Stimulated activated CD4-positive, alpha-beta T cell treated with anti-CD3 and anti-CD28 coated beads, Interleukin-4, amount 100 ng/mL, for 24 hours (primary cell): ENCODE measurements at regions not wholly inside any gene's neighbourhood (a gene's known extent, or its start where the extent isn't known, plus 50 kb on each side); places are given as distances from the start of the nearest gene placed in this dataset.
"Not testable (repeated sequence)": the region's sequence is repeated elsewhere in the genome, so short reads cannot be mapped to it uniquely, and the experiment has no call there.

Source experiments
- DNase-seq: peaks from one replicate; pipeline ENCODE4 v3.0.0-alpha.2; 2020

- not testable (repeated sequence) for DNase-seq
These were observed 53.1 kb downstream of the HSFY1 start for GRCh38 chrY:18599606-18600005.

DNA sequence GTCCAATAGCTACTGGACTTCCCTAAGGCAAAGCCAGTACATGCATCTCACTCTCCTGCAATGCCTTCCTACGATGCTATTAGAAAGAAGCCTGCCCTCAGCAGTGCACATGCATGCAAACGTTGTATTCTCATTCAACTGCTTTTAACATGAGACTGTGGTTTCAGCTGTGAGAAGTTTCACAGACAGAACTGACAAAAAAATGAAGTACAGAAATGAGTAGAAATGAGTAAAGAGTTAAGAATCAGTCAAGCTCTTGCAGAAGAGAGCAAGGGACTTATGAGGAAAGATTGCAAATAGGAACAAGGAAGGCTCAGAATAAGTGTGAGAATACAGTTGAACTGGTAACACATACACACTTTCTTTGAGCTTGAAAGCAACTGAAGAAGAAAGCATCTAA lies 54.8 kb downstream of the HSFY1 start:
- DNase-seq, result not testable (repeated sequence)

- DNase-seq, result not testable (repeated sequence)
These were observed 59.7 kb downstream of the HSFY1 start for GRCh38 chrY:18606251-18606650.

GRCh38 chrY:18608205-18608604 lies 61.7 kb downstream of the HSFY1 start:
- not testable (repeated sequence) for DNase-seq

DNA sequence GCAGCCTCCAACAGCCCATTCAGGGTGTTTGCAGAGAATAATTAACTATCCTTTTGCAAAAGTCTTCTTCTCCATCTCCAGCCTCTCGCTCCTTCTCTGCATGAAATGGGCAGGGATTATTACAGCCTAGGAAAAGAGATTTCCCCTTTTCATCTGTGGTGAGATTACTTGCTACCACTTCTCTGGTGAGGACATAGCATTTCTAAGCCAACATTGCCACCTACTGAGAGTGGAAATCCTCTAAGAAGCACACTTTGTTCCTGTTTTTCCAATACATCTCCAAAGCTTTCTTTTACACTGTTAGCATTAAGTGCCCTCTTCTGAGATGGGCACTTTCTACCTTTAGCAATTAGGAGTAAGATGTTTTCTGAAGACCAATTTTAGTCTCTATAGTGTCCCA lies 69.3 kb downstream of the HSFY1 start:
- DNase-seq, result not testable (repeated sequence)

DNA sequence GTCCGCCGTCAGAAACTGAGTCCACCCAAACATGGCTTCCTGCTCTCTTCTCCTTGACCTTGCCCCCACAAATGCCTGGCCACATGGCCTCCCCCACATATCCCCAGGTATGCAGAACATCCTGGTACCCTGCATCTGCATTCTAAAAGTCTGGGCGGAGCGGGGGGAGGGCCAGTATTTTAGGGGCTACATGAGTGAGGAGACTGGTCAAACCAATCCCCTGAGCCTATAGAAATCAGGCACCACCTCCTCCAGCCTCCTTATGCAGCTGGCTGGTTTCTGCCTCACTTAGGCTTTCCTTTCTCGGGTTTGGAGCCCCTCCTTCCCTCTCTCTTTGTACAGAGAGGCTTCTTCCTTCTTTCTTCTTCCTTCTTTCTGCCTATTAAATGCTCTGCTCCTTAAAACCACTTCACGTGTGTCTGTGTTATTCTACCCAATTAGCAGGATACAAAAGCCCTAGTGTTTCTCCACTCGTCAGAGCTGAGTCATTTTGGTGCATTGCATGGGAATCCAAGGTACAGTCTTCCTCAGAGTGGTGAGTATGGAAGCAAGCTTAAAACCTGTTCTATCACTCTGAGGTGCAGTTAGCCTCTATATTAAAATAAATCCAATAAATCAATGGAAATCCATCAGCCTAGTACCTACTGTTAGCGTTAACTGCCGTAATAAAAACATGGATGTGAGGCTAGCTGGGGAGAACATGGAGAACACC lies 83.4 kb downstream of the HSFY1 start:
- not testable (repeated sequence) for DNase-seq

- DNase-seq, result not testable (repeated sequence)
These were observed 84.1 kb downstream of the HSFY1 start for GRCh38 chrY:18630571-18630970.

- not testable (repeated sequence) for DNase-seq
These were observed 85.1 kb downstream of the HSFY1 start for GRCh38 chrY:18631610-18632009.

DNA sequence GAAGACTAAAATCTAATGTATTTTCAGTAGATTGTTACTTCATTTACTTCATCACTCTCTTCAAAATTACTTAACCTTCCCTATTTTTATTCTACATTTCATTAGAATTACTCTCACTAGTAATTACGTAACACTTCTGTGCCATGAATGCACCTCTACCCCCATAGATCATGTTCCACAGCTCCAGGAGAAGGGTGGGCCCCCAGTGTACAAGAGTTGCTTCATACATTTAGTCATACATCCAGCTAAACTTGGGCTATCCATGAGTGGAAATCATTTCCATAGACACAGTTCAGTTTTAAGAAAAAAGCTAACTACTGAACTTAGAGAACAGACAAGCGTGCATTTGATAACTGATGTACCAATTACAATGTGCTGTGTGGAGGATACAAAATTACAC lies 104.2 kb downstream of the HSFY1 start:
- no peak for DNase-seq

DNA sequence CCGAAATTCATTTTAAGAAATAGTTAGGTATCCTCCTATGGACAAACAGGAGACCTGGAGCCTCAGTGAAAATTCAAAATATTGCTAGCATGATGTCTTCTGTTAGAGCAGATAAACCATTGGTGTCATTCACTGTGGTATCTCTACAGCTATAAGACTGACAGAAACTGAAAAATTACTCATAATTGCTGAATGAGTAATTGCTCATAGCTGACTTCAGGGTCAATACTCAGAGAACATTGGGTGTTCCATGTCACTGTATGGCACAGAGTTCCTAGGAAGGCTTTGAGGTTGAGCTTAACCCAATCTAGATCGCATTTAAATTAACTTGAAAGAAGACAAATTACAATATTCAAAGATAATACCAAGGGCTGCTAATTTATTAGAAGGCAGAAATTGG lies 109.0 kb downstream of the HSFY2 start:
- no peak for DNase-seq

- peak; percentile 3 for DNase-seq
These were observed 103.7 kb downstream of the HSFY2 start for GRCh38 chrY:18669790-18670189.

- no peak for DNase-seq
These were observed 101.6 kb downstream of the HSFY2 start for GRCh38 chrY:18671970-18672369.

DNA sequence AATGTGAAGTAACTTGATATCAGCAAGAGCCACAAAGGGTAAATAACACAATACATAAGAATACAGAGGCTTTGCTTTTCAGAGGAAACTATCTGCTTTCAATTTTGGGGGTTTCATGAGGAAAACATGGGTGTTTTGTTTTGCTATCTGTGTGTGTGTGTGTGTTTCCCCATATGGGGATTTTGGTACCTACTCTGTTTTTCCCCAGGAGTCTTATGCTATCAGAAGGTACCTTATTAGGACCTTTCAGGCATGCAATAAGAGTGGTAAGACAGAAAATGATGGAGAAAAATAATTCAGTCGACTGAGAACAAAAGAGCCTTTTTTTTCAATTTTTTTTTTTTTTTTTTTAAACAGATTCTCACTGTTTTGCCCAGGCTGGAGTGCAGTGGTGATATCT lies 87.5 kb downstream of the HSFY2 start:
- not testable (repeated sequence) for DNase-seq

- DNase-seq, result not testable (repeated sequence)
These were observed 85.2 kb downstream of the HSFY2 start for GRCh38 chrY:18688362-18688761.

DNA sequence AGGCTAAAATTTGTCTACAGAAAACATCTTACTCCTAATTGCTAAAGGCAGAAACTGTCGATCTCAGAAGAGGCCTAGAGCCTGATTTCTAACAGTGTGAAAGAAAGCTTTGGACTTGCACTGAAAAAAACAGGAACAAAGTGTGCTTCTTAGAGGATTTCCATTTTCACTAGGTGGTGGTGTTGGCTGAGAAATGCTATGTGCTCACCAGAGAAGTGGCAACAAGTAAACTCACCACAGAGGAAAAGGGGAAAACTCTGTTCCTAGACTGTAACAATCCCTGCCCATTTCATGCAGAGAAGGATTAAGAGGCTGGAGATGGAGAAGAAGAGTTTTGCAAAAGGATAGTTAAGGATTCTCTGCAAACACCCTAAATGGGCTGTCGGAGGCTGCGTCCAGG lies 84.1 kb downstream of the HSFY2 start:
- not testable (repeated sequence) for DNase-seq

GRCh38 chrY:18689890-18690593 lies 83.5 kb downstream of the HSFY2 start:
- not testable (repeated sequence) for DNase-seq

- DNase-seq, result not testable (repeated sequence)
These were observed 76.7 kb downstream of the HSFY2 start for GRCh38 chrY:18696788-18697187.

- not testable (repeated sequence) for DNase-seq
These were observed 69.3 kb downstream of the HSFY2 start for GRCh38 chrY:18704198-18704597.

DNA sequence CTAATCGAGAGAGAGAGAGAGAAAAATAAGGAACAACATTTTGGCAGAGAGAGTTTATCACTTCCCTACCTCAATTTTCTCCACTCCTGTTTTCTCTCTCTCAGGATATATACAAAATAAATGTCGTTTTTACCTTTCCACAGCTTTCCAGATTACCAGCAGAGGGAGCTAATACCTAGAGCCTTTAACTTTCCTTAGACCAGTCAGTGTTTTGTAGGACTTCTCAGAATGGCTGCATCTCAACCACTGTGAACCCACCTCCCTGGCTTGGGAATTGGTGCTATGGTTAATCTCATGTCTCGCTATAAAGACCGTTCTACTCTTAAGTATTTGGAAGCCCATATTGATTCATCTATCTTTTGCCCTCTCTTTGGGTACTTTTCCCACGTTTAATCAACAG lies 61.8 kb downstream of the HSFY2 start:
- DNase-seq, result not testable (repeated sequence)

- not testable (repeated sequence) for DNase-seq
These were observed 59.8 kb downstream of the HSFY2 start for GRCh38 chrY:18713760-18714159.

DNA sequence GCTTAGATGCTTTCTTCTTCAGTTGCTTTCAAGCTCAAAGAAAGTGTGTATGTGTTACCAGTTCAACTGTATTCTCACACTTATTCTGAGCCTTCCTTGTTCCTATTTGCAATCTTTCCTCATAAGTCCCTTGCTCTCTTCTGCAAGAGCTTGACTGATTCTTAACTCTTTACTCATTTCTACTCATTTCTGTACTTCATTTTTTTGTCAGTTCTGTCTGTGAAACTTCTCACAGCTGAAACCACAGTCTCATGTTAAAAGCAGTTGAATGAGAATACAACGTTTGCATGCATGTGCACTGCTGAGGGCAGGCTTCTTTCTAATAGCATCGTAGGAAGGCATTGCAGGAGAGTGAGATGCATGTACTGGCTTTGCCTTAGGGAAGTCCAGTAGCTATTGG lies 54.8 kb downstream of the HSFY2 start:
- DNase-seq, result not testable (repeated sequence)

DNA sequence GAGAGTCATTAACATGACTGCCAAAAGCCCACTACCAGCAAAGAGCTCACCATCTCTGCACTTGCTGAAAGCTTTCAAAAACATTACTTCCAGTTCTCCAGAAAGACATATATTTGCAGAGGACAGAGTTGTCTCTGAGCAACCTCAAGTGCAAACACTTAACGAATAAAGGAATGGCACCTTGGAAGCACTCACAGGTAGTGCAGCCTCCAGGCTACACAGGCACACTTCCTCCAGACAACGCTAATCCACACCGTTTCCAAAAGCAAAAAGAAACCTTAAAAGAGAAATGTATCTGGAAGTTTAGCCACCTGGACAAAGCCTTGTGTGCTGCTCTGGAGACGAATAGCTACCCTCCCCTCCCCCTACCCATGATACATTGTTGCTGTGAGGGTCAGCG lies 53.1 kb downstream of the HSFY2 start:
- not testable (repeated sequence) for DNase-seq
